ENCODE measurements at regions not wholly inside any gene's neighbourhood (a gene's known extent, or its start where the extent isn't known, plus 50 kb on each side); places are given as distances from the start of the nearest gene placed in this dataset.

DNA sequence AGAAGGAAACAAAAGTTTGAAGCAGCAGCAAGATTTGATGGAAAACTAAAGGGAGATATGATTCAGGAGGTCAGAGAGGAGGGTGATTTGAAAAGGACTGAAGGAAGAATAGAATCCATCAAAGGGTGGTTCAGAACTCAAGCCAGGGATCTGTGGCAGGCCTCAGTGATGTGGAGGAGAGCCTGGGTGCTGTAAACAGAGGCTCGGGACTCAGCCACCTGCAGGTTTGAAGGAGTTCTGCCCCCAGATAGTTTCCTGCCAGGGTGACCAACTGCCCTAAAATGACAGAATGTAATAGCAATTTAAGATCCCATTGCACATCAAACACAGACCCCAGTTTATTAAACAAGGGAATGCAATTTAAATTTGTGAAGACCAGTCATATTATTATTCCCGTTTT is 204.0 kb upstream of the FAT1 start:
- no peak for TF ChIP-seq CTCF (IDR thresholded peaks at IDR 0.05)
- Histone ChIP-seq H3K27ac (no peak overlapping the region), H3K4me3 (ENCODE audit: low read depth in 1 of 2, low read length in 1 of 2) (no peak overlapping the region), H3K27me3 (no peaks in the 10 kb centered on the region), H3K36me3 (no peaks in the 10 kb centered on the region), H3K4me1 (ENCODE audit: control insufficient read depth in 1 of 2, insufficient read depth in 1 of 2, low read depth in 1 of 2, low read length in 1 of 2) (no peaks in the 10 kb centered on the region), H3K9me3 (no peaks in the 10 kb centered on the region)

DNA sequence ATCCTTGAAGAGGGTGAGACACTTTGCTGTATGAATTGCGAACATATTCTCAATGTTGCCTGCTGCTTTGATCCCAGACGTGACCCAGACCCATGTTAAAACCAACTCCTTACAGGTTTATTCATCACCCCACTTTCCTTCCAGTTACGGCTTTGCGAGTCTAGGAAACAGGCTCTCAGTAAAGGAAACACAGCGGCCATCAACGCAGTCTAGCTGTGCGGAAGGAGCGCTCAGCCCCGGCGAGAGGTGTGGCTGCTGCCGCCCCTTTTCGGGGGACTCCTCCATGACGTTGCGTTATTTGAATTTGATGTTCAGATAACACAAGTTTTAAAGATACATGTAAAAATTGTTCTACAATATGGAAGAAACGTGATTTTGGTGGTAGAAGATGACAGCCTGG is 206.4 kb upstream of the FAT1 start:
- no peak overlapping the region for H3K27ac ChIP-seq
- H3K27me3 ChIP-seq, result no peaks in the 10 kb centered on the region
- H3K4me3 ChIP-seq (ENCODE audit: low read depth in 1 of 2, low read length in 1 of 2), result no peak overlapping the region
- H3K36me3 ChIP-seq, result no peaks in the 10 kb centered on the region
- H3K4me1 ChIP-seq (ENCODE audit: control insufficient read depth in 1 of 2, insufficient read depth in 1 of 2, low read depth in 1 of 2, low read length in 1 of 2), result no peaks in the 10 kb centered on the region
- H3K9me3 ChIP-seq, result no peaks in the 10 kb centered on the region
- TF ChIP-seq CTCF (IDR thresholded peaks at IDR 0.05), result no peak

DNA sequence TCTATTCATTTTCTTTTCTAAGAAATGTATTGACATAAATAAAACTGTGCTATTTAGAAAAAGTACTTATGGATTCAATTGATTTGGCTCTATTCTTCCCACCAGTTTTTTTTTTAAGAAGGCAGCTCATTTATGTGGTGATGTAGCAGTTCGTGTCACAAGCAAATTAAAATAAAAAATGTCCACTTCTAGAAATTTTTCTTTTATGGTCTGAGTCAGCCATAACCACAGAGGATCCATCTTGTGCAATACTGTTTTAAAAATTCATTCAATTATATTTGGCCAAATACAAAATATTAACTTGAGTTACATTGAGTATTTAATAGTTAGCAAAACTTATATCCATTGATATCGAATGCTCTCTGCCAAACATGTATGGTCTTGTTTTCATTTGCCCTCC is 207.9 kb upstream of the FAT1 start:
- H3K36me3 ChIP-seq, result no peaks in the 10 kb centered on the region
- no peaks in the 10 kb centered on the region for H3K27me3 ChIP-seq
- no peak for TF ChIP-seq CTCF (IDR thresholded peaks at IDR 0.05)
- no peaks in the 10 kb centered on the region for H3K9me3 ChIP-seq
- no peak overlapping the region for H3K4me3 ChIP-seq (ENCODE audit: low read depth in 1 of 2, low read length in 1 of 2)
- H3K4me1 ChIP-seq (ENCODE audit: control insufficient read depth in 1 of 2, insufficient read depth in 1 of 2, low read depth in 1 of 2, low read length in 1 of 2), result no peaks in the 10 kb centered on the region
- H3K27ac ChIP-seq, result no peak overlapping the region

GRCh38 chr4:186932196-186932595 is 208.5 kb upstream of the FAT1 start:
- no peak overlapping the region for H3K27ac ChIP-seq
- no peak overlapping the region for H3K4me3 ChIP-seq (ENCODE audit: low read depth in 1 of 2, low read length in 1 of 2)
- H3K27me3 ChIP-seq, result no peaks in the 10 kb centered on the region
- no peaks in the 10 kb centered on the region for H3K4me1 ChIP-seq (ENCODE audit: control insufficient read depth in 1 of 2, insufficient read depth in 1 of 2, low read depth in 1 of 2, low read length in 1 of 2)
- no peak for TF ChIP-seq CTCF (IDR thresholded peaks at IDR 0.05)
- no peaks in the 10 kb centered on the region for H3K9me3 ChIP-seq
- H3K36me3 ChIP-seq, result no peaks in the 10 kb centered on the region

DNA sequence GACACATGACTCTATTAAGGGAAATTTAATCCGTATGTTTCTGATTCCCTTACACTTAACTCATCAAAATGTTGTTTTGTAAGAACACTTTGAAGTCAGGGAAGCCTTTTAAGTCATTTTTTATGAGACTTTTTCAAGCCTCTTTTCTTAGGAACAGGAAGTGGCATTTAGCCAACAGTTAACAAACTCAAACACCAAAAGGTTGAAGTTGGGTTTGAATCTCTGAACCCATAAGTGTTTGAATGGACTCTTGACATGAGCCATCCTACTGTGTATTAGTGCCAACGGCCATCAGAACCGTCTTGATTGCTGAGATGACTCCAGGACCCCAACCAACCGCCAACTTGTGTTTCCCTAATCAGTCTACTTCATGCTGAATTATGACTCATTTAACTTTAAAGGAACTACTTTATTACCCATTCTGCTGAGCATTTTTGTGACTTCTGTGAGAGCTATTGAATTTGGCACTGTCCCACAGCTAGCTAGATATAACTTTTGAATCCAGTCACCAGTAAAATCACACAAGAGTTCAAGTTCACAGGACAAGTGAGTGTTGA is 209.1 kb upstream of the FAT1 start:
- Histone ChIP-seq H3K4me1 (ENCODE audit: control insufficient read depth in 1 of 2, insufficient read depth in 1 of 2, low read depth in 1 of 2, low read length in 1 of 2) (no peaks in the 10 kb centered on the region), H3K27me3 (no peaks in the 10 kb centered on the region), H3K27ac (no peak overlapping the region), H3K4me3 (ENCODE audit: low read depth in 1 of 2, low read length in 1 of 2) (no peak overlapping the region), H3K36me3 (no peaks in the 10 kb centered on the region), H3K9me3 (no peaks in the 10 kb centered on the region)
- no peak for TF ChIP-seq CTCF (IDR thresholded peaks at IDR 0.05)

GRCh38 chr4:186934244-186934643 is 210.6 kb upstream of the FAT1 start:
- no peak overlapping the region for H3K4me3 ChIP-seq (ENCODE audit: low read depth in 1 of 2, low read length in 1 of 2)
- H3K4me1 ChIP-seq (ENCODE audit: control insufficient read depth in 1 of 2, insufficient read depth in 1 of 2, low read depth in 1 of 2, low read length in 1 of 2), result no peaks in the 10 kb centered on the region
- H3K27me3 ChIP-seq, result no peaks in the 10 kb centered on the region
- no peak overlapping the region for H3K27ac ChIP-seq
- no peaks in the 10 kb centered on the region for H3K36me3 ChIP-seq
- no peaks in the 10 kb centered on the region for H3K9me3 ChIP-seq
- no peak for TF ChIP-seq CTCF (IDR thresholded peaks at IDR 0.05)

Measured in neutrophil (primary cell).